Putamen (tissue), 1 donor: ENCODE measurements at regions not wholly inside any gene's neighbourhood (a gene's known extent, or its start where the extent isn't known, plus 50 kb on each side); places are given as distances from the start of the nearest gene placed in this dataset.

Source experiments
- DNase-seq: peaks from one replicate; pipeline ENCODE4 v3.0.0-alpha.2; 2016; ENCODE audit warnings: low spot score

DNA sequence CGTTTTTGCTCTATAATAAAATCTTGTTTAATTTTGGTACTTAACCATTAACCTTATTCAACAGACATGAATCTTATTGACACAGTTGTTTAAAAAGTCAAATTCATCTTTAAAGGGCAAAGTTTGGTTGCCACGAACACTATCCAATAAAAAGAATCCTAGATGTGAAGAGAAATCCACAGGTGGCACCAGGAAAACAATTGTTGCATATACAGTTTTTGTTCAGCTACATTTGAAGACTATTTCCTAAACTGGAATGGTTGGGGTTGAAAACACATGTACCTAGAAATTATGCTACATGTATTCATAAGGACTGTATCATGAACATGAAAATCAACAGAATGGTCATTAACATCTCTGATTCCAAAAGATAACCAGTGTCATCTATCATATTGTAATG lies 71.1 kb upstream of the GULP1 start:
- DNase-seq = no peak

DNA sequence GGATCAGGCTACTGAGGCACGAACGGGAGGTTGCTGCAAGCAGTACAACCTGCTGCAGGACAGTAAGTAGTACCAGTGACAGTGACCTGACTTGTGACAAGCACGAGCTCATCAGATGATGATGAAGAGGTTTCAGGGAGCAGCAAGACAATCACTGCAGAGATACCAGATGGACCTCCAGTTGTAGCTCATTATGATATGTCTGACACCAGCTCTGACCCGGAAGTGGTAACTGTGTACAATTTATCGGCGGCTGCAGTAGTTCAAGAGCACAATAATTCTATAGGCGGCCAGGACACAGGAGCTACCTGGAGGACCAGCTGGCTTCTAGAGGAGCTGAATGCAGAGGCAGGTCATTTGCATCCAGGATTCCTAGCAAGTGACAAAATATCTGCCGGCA lies 64.0 kb upstream of the GULP1 start:
- no peak for DNase-seq

DNA sequence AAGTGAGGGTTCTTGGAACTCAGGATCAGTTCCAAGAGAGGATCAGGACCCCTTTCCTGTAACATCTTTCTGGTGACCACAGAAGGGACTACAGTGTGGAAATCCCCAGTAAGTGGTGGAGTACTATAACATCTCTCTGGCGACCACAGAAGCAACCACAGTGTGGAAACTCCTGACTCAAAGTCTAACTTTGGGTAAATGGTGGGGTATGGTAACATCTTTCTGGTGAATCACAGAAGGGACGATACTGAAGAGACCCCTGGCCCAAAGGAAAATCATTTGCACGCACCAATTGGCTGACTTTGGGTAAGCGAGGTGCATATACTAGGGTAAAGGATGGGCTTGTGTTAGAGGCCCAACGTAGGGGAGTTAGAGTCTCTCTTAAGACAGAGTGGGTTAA lies 56.3 kb upstream of the GULP1 start:
- DNase-seq = no peak

DNA sequence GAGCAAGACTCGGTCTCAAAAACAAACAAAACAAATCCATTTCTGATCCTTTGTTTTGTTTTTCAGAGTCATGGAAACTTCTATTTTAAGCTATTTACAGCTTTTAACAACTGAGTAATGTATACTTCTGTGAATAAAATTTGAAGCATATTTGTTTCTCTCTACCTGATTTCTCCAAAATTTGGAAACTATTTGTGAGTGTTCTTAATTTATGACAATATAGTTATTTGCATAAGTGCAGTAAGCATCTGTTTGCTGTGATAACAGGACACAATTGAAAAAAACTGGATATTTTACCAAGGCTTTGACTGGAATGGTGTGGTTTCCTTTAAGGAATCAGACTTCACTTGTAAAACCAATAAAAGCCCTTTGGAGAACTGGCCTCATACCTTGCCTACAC lies 53.3 kb upstream of the GULP1 start:
- DNase-seq = no peak
